B cell (primary cell): ENCODE measurements at regions not wholly inside any gene's neighbourhood (a gene's known extent, or its start where the extent isn't known, plus 50 kb on each side); places are given as distances from the start of the nearest gene placed in this dataset.

ENCODE experiments used
- ATAC-seq: fragments of 200-7000 bp; cut with Tn5 transposase; one replicate; pipeline ENCODE4 v1.10.0; 2021; ENCODE audit warnings: low read depth, mild to moderate bottlenecking, moderate number of reproducible peaks, moderate library complexity
- CTCF ChIA-PET: fragments of 350-600 bp; sonication (Branson Sonifier 250); formaldehyde crosslinking; loops from one replicate; lab custom pipeline; 2021; ENCODE audit warnings: antibody characterized with exemption, inconsistent platforms; lab: Charles Lee
- POLR2A ChIA-PET: fragments of 350-600 bp; sonication (Branson Sonifier 250); formaldehyde crosslinking; loops from one replicate; lab custom pipeline; 2021; ENCODE audit warnings: antibody characterized with exemption; lab: Charles Lee
- DNase-seq: peaks from one replicate; pipeline ENCODE4 v3.0.0; 2013
- H2AFZ ChIP-seq: 2 replicates; pipeline ENCODE4 v1.6.1; 2012; ENCODE audit warnings: mild to moderate bottlenecking, low read depth, low read length; ENCODE audit not compliant: insufficient read depth, poor library complexity, severe bottlenecking
- H3K27ac ChIP-seq, 2 donors: 1 replicate in 1 of 2; 2 replicates in 1 of 2; pipeline ENCODE4 v1.5.1; 2012 to 2013; ENCODE audit warnings: low read length in 2 of 2, mild to moderate bottlenecking in 2 of 2, moderate library complexity in 1 of 2
- H3K27me3 ChIP-seq, 4 experiments: fragments of 200-600 bp in 1 of 4; sonication (generic) in 1 of 4; replicated peaks in 1 of 4; 1 replicate in 2 of 4; 2 replicates in 2 of 4; pipeline versions ENCODE4 v1.6.1 to v1.7.0; 2013 to 2016; ENCODE audit warnings: low read length in 3 of 4, mild to moderate bottlenecking in 2 of 4, mixed read lengths in 1 of 4, moderate library complexity in 1 of 4; ENCODE audit not compliant: insufficient read depth in 4 of 4, control insufficient read depth in 3 of 4; ENCODE audit errors: control extremely low read depth in 1 of 4
- H3K36me3 ChIP-seq, 2 experiments: replicated peaks in 1 of 2; 1 replicate in 1 of 2; 2 replicates in 1 of 2; pipeline versions ENCODE4 v1.6.1 to v1.7.1; 2013; ENCODE audit warnings: low read length in 1 of 2; ENCODE audit not compliant: insufficient read depth in 2 of 2, control insufficient read depth in 1 of 2; ENCODE audit errors: control extremely low read depth in 1 of 2, extremely low read depth in 1 of 2
- H3K4me1 ChIP-seq, 2 donors: fragments of 200-600 bp in 1 of 2; sonication (generic) in 1 of 2; 1 replicate in 1 of 2; 2 replicates in 1 of 2; pipeline versions ENCODE4 v1.5.1 to v1.6.1; 2013 to 2017; ENCODE audit warnings: low read length in 2 of 2; ENCODE audit not compliant: control insufficient read depth in 2 of 2, insufficient read depth in 2 of 2
- H3K4me2 ChIP-seq: replicated peaks from 2 replicates; pipeline ENCODE3; 2012; ENCODE audit warnings: mild to moderate bottlenecking, low read depth, low read length; ENCODE audit not compliant: poor library complexity, severe bottlenecking
- H3K4me3 ChIP-seq, 5 experiments: fragments of 200-600 bp in 1 of 5; sonication (generic) in 1 of 5; 1 replicate in 3 of 5; 2 replicates in 2 of 5; pipeline versions ENCODE4 v1.5.1 to v1.7.0; 2011 to 2016; ENCODE audit warnings: low read length in 4 of 5, mild to moderate bottlenecking in 4 of 5, low read depth in 2 of 5, control low read depth in 1 of 5, moderate library complexity in 1 of 5; ENCODE audit not compliant: insufficient read depth in 1 of 5; ENCODE audit errors: control extremely low read depth in 1 of 5, extremely low read depth in 1 of 5
- H3K79me2 ChIP-seq: fragments of 200-600 bp; sonication (generic); one replicate; pipeline ENCODE4 v1.6.0; 2016; ENCODE audit warnings: low read length; ENCODE audit not compliant: control insufficient read depth, insufficient read depth
- H3K9ac ChIP-seq: fragments of 200-600 bp; sonication (generic); 2 replicates; pipeline ENCODE4 v1.6.1; 2017; ENCODE audit warnings: mild to moderate bottlenecking, low read length, moderate library complexity
- H3K9me3 ChIP-seq, 3 donors: one replicate each; pipeline versions ENCODE4 v1.6.1 to v1.7.1; 2013; ENCODE audit warnings: low read length in 2 of 3; ENCODE audit not compliant: control insufficient read depth in 2 of 3, insufficient read depth in 1 of 3; ENCODE audit errors: control extremely low read depth in 1 of 3
- H4K20me1 ChIP-seq: 2 replicates; pipeline ENCODE4 v1.6.0; 2012; ENCODE audit warnings: mild to moderate bottlenecking, low read length; ENCODE audit not compliant: insufficient read depth, control insufficient read depth, poor library complexity, severe bottlenecking
- H3K27ac Mint-ChIP-seq: one replicate; pipeline ENCODE4 v1.8.0; 2021; ENCODE audit warnings: mixed read lengths
- H3K27me3 Mint-ChIP-seq: one replicate; pipeline ENCODE4 v1.8.0; 2021; ENCODE audit warnings: mixed read lengths
- H3K4me1 Mint-ChIP-seq: one replicate; pipeline ENCODE4 v1.8.0; 2021; ENCODE audit warnings: mixed read lengths
- H3K4me3 Mint-ChIP-seq: one replicate; pipeline ENCODE4 v1.8.0; 2021; ENCODE audit warnings: mixed read lengths
- H3K9me3 Mint-ChIP-seq: one replicate; pipeline ENCODE4 v1.8.0; 2022; ENCODE audit warnings: mixed read lengths; ENCODE audit not compliant: insufficient read depth
- CTCF ChIP-seq: fragments of 200-600 bp; IDR thresholded peaks from one replicate; pipeline ENCODE4 v1.8.0; 2022; ENCODE audit warnings: antibody characterized with exemption, mild to moderate bottlenecking
- EZH2 ChIP-seq: IDR thresholded peaks from 2 replicates; pipeline ENCODE4 v1.6.1; 2012; ENCODE audit warnings: borderline replicate concordance, low read depth, mild to moderate bottlenecking, moderate library complexity, low read length; ENCODE audit not compliant: insufficient read depth, poor library complexity, severe bottlenecking
- WGBS: methylation state at CpG from one replicate; pipeline ENCODE4 v1.1.5; 2013; ENCODE audit warnings: missing lambda C conversion rate; ENCODE audit not compliant: insufficient coverage; 5-methylcytosine and 5-hydroxymethylcytosine counted together
- intact Hi-C: fragments of 100-400 bp; cut with micrococcal nuclease; formaldehyde crosslinking; loops from one replicate; pipeline ENCODE4 v1.10.0; 2022

GRCh38 chr2:228771774-228772173 is 499.3 kb downstream of the PID1 start:
- no peak for TF ChIP-seq EZH2
- TF ChIP-seq CTCF, result no peak
- no peak overlapping the region for H3K27ac Mint-ChIP-seq
- no CpG with 5 or more reads among the region's 1 CpG for WGBS

GRCh38 chr2:228771315-228771714 is 499.8 kb downstream of the PID1 start:
- no peak for ATAC-seq
- no peak overlapping the region for H3K27ac Mint-ChIP-seq
- Histone ChIP-seq H3K9me3 (no peaks in the 10 kb centered on the region), H3K4me2 (no peak overlapping the region), H3K4me1 (no peaks in the 10 kb centered on the region), H3K4me3 (no peak overlapping the region), H3K9ac (no peak overlapping the region), H3K27ac (no peak overlapping the region), H3K79me2 (no peaks in the 10 kb centered on the region), H3K27me3 (no peaks in the 10 kb centered on the region), H4K20me1 (no peaks in the 10 kb centered on the region), H3K36me3 (no peaks in the 10 kb centered on the region), H2AFZ (no peak overlapping the region)
- H3K4me1 Mint-ChIP-seq, result no peaks in the 10 kb centered on the region
- no peaks in the 10 kb centered on the region for H3K9me3 Mint-ChIP-seq
- no peak for DNase-seq
- intact Hi-C loops, result no loop called here
- H3K4me3 Mint-ChIP-seq, result no peak overlapping the region
- POLR2A ChIA-PET, result no interaction called here
- CTCF ChIA-PET, result no interaction called here
- no peak for TF ChIP-seq CTCF
- no peak for TF ChIP-seq EZH2
- WGBS, result no CpG with 5 or more reads among the region's 5 CpGs
- H3K27me3 Mint-ChIP-seq, result no peaks in the 10 kb centered on the region

More at GRCh38 chr2:228771774-228772173, 499.3 kb downstream of the PID1 start:
- Histone ChIP-seq H3K36me3 (no peaks in the 10 kb centered on the region), H3K4me3 (no peak overlapping the region), H4K20me1 (no peaks in the 10 kb centered on the region), H3K27me3 (no peaks in the 10 kb centered on the region), H3K27ac (no peak overlapping the region), H3K4me1 (no peaks in the 10 kb centered on the region), H3K4me2 (no peak overlapping the region), H2AFZ (no peak overlapping the region), H3K79me2 (no peaks in the 10 kb centered on the region), H3K9ac (no peak overlapping the region), H3K9me3 (no peaks in the 10 kb centered on the region)
- no peaks in the 10 kb centered on the region for H3K27me3 Mint-ChIP-seq
- H3K4me3 Mint-ChIP-seq, result no peak overlapping the region
- H3K4me1 Mint-ChIP-seq, result no peaks in the 10 kb centered on the region
- ATAC-seq (no peak), DNase-seq (no peak)
- ChIA-PET POLR2A (no interaction called here), CTCF (no interaction called here)
- H3K9me3 Mint-ChIP-seq, result no peaks in the 10 kb centered on the region
- intact Hi-C loops, result no loop called here
